ENCODE measurements at regions not wholly inside any gene's neighbourhood (a gene's known extent, or its start where the extent isn't known, plus 50 kb on each side); places are given as distances from the start of the nearest gene placed in this dataset.

DNA sequence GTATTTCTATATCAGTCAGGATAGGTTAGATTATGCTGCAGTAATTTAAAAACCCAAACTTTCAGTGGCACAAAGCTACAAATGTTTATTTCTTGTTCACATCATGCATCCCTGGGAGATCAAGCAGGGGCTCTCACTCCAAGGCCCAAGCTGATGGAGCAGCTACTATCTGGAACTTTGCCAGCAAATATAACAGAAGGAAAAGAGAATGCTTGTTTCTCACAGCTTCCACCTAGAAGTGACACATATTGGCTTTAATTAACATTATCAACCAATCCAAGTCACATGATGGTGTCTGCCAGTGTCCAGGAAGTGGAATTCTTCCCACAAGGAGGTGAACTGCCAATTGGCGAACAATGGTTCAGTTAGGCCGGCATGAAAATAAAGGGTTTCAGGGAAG, 306.9 kb downstream of the BCL11A start:
- TF ChIP-seq GATA3 (IDR thresholded peaks at IDR 0.05; ENCODE audit: low read depth, low read length) (no peak), GATA2 (IDR thresholded peaks at IDR 0.05; ENCODE audit: low read depth, low read length) (no peak)
